Colonic mucosa (tissue), 4 donors: ENCODE measurements at regions not wholly inside any gene's neighbourhood (a gene's known extent, or its start where the extent isn't known, plus 50 kb on each side); places are given as distances from the start of the nearest gene placed in this dataset.
"Not testable (repeated sequence)": the region's sequence is repeated elsewhere in the genome, so short reads cannot be mapped to it uniquely, and the experiment has no call there.

ENCODE experiments used
- DNase-seq: peaks from one replicate; pipeline ENCODE4 v3.0.0-alpha.2; 2020
- H3K27ac ChIP-seq: fragments of 200-600 bp; one replicate; pipeline ENCODE4 v1.8.0; 2021
- H3K27me3 ChIP-seq: fragments of 200-600 bp; one replicate; pipeline ENCODE4 v1.8.0; 2021
- H3K36me3 ChIP-seq: fragments of 200-600 bp; one replicate; pipeline ENCODE4 v1.8.0; 2021
- H3K4me1 ChIP-seq: fragments of 200-600 bp; one replicate; pipeline ENCODE4 v1.8.0; 2021; ENCODE audit warnings: mild to moderate bottlenecking
- H3K4me3 ChIP-seq: fragments of 200-600 bp; one replicate; pipeline ENCODE4 v1.8.0; 2021
- H3K9ac ChIP-seq, 2 donors: one replicate each; pipeline ENCODE4 v1.7.0; 2013; ENCODE audit warnings: control low read depth in 2 of 2, low read depth in 2 of 2, low read length in 2 of 2
- H3K9me3 ChIP-seq: fragments of 200-600 bp; one replicate; pipeline ENCODE4 v1.8.0; 2021
- CTCF ChIP-seq: fragments of 200-600 bp; IDR thresholded peaks from one replicate; pipeline ENCODE4 v1.8.0; 2022; ENCODE audit warnings: antibody characterized with exemption, mild to moderate bottlenecking
- intact Hi-C: fragments of 100-400 bp; cut with DNase I; formaldehyde crosslinking; loops from one replicate; pipeline ENCODE4 v1.14.1; 2022
- donor health status: healthy.
- donor health status: DM: no; HTN: no; CAD: no.
- donor health status: DM: no; HTN: no; CAD: no.

- no peaks in the 10 kb centered on the region for H3K4me1 ChIP-seq
- no peaks in the 10 kb centered on the region for H3K9me3 ChIP-seq
- no peaks in the 10 kb centered on the region for H3K36me3 ChIP-seq
- no peak for DNase-seq
- H3K27ac ChIP-seq, result no peak overlapping the region
- no peaks in the 10 kb centered on the region for H3K27me3 ChIP-seq
- intact Hi-C loops, result no loop called here
- H3K9ac ChIP-seq, result no peak overlapping the region
- H3K4me3 ChIP-seq, result no peak overlapping the region
- no peak for TF ChIP-seq CTCF
These were observed 1701.2 kb upstream of the PCDH10 start for GRCh38 chr4:131447883-131448282.

- TF ChIP-seq CTCF, result no peak
- Histone ChIP-seq H3K4me3 (no peak overlapping the region), H3K27me3 (no peaks in the 10 kb centered on the region), H3K4me1 (no peaks in the 10 kb centered on the region), H3K36me3 (no peaks in the 10 kb centered on the region), H3K9me3 (no peaks in the 10 kb centered on the region), H3K27ac (no peak overlapping the region), H3K9ac (no peak overlapping the region)
- DNase-seq, result no peak
- intact Hi-C loops, result no loop called here
These were observed 1698.4 kb upstream of the PCDH10 start for GRCh38 chr4:131450572-131451209.

GRCh38 chr4:131459430-131460101 lies 1689.5 kb upstream of the PCDH10 start:
- no peaks in the 10 kb centered on the region for H3K4me1 ChIP-seq
- no peaks in the 10 kb centered on the region for H3K36me3 ChIP-seq
- no peak for TF ChIP-seq CTCF
- no peak overlapping the region for H3K9ac ChIP-seq
- intact Hi-C loops, result no loop called here
- no peak overlapping the region for H3K4me3 ChIP-seq
- no peak for DNase-seq
- no peak overlapping the region for H3K27ac ChIP-seq
- H3K27me3 ChIP-seq, result no peaks in the 10 kb centered on the region
- no peaks in the 10 kb centered on the region for H3K9me3 ChIP-seq

- intact Hi-C loops, result no loop called here
- H3K27me3 ChIP-seq, result no peaks in the 10 kb centered on the region
- H3K36me3 ChIP-seq, result no peaks in the 10 kb centered on the region
- no peaks in the 10 kb centered on the region for H3K9me3 ChIP-seq
- H3K27ac ChIP-seq, result no peak overlapping the region
- no peak overlapping the region for H3K9ac ChIP-seq
- no peaks in the 10 kb centered on the region for H3K4me1 ChIP-seq
- no peak for DNase-seq
- no peak overlapping the region for H3K4me3 ChIP-seq
- no peak for TF ChIP-seq CTCF
These were observed 1678.7 kb upstream of the PCDH10 start for GRCh38 chr4:131470360-131470759.

- Histone ChIP-seq H3K9me3 (no peaks in the 10 kb centered on the region), H3K9ac (no peak overlapping the region), H3K4me3 (no peak overlapping the region), H3K36me3 (no peaks in the 10 kb centered on the region), H3K27ac (no peak overlapping the region), H3K4me1 (no peaks in the 10 kb centered on the region), H3K27me3 (no peaks in the 10 kb centered on the region)
- intact Hi-C loops, result no loop called here
- no peak for TF ChIP-seq CTCF
- no peak for DNase-seq
These were observed 1660.3 kb upstream of the PCDH10 start for GRCh38 chr4:131488772-131489171.

GRCh38 chr4:131496211-131496610 lies 1652.9 kb upstream of the PCDH10 start:
- H3K4me1 ChIP-seq, H3K9me3 ChIP-seq, intact Hi-C loops, H3K27me3 ChIP-seq, H3K9ac ChIP-seq, H3K27ac ChIP-seq, H3K36me3 ChIP-seq, H3K4me3 ChIP-seq, DNase-seq: not testable (repeated sequence)
